GM21528 (cell line): ENCODE measurements at regions not wholly inside any gene's neighbourhood (a gene's known extent, or its start where the extent isn't known, plus 50 kb on each side); places are given as distances from the start of the nearest gene placed in this dataset.

Experiments used
- ATAC-seq: cut with Tn5 transposase; IDR thresholded peaks from one replicate; pipeline ENCODE4 v1.9.1; 2021; ENCODE audit warnings: mild to moderate bottlenecking, moderate library complexity; ENCODE audit not compliant: unreplicated experiment, low FRiP score

DNA sequence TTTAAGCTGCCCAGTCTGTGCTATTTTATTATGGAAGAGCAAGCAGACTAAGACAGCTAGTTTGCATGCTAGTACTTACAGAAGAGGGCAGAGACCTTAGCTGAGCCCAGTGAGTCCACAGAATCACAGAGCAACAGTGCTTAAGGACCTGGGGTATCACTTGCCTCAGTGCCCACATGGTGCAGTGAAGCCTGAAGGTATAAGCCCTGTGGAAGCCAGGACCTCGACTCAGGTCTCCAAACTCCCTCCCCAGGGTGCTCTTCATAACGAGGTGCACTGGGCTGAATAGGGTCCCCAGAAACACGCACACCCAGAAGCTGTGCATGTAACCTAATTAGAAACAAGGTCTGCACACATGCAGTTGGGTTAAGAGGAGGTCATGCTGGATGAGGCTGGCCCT is 718.1 kb downstream of the GALR1 start:
- no peak for ATAC-seq

GRCh38 chr18:77969972-77970371 is 720.3 kb downstream of the GALR1 start:
- no peak for ATAC-seq

GRCh38 chr18:77970814-77971213 is 721.2 kb downstream of the GALR1 start:
- no peak for ATAC-seq

GRCh38 chr18:77973745-77974144 is 724.1 kb downstream of the GALR1 start:
- ATAC-seq, result no peak

DNA sequence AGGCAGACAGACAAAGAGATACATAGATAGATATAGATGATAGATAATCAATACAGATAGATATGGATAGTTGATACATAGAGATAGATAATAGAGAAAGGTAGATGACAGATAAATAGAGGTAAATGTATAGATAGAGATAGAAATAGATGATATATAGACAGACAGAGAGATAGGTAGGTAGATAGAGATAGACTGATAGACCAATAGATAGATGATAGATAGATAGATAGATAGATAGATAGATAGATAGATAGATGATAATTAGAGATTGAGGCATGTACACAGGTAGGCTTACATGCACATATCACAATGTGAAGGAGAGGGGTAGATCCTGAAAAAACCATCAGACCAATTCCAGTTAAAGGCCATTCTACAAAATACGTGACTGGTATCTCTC is 724.7 kb downstream of the GALR1 start:
- no peak for ATAC-seq

- no peak for ATAC-seq
These were observed 727.7 kb downstream of the GALR1 start for GRCh38 chr18:77977331-77977730.

- no peak for ATAC-seq
These were observed 730.6 kb downstream of the GALR1 start for GRCh38 chr18:77980275-77980674.

GRCh38 chr18:77981874-77982273 is 732.2 kb downstream of the GALR1 start:
- no peak for ATAC-seq

GRCh38 chr18:77983270-77983669 is 733.6 kb downstream of the GALR1 start:
- ATAC-seq, result no peak

GRCh38 chr18:77984178-77984577 is 734.5 kb downstream of the GALR1 start:
- no peak for ATAC-seq

DNA sequence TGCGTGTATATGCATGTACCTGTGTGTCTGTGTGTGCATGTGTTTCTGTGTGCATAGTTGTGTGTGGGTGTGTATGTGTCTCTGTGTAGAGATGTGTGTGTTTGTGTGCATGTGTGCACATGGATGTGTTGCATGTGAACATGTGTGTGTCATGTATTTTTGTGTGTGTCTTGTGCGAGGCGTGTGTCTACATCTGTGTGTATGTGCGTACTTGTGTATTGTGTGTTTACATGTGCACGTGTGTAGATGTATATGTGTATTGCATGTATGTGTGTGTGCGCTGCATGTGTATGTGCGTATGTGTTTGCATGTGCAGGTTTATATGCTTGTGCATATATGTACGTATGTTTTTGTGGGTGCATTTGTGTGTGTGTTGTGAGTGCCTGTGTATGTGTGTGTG is 735.2 kb downstream of the GALR1 start:
- no peak for ATAC-seq

- no peak for ATAC-seq
These were observed 736.1 kb downstream of the GALR1 start for GRCh38 chr18:77985526-77986281.

- ATAC-seq, result no peak
These were observed 740.5 kb downstream of the GALR1 start for GRCh38 chr18:77990131-77990530.

DNA sequence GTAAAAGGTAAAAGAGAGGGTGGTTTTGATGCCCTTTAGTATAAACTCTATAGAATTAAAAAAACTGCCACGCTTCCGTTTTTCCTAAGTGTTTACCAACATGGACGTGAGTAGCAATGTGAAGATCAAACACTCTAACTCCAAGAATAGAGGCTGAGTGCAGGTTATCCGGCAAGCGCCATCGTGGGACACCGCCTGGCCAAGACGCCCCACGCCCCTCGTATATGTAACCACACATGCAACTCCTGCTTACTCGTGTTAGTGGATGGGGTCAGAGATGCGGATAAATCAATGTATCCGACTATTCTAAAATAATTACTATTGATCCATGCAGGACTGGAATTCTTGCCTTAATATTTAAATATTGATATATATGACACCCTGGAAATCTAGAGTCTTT is 741.3 kb downstream of the GALR1 start:
- ATAC-seq, result no peak

- no peak for ATAC-seq
These were observed 742.4 kb downstream of the GALR1 start for GRCh38 chr18:77992057-77992456.

- no peak for ATAC-seq
These were observed 743.7 kb downstream of the GALR1 start for GRCh38 chr18:77993188-77993981.

- ATAC-seq, result no peak
These were observed 745.9 kb downstream of the GALR1 start for GRCh38 chr18:77995593-77995992.

- no peak for ATAC-seq
These were observed 747.1 kb downstream of the GALR1 start for GRCh38 chr18:77996737-77997136.

DNA sequence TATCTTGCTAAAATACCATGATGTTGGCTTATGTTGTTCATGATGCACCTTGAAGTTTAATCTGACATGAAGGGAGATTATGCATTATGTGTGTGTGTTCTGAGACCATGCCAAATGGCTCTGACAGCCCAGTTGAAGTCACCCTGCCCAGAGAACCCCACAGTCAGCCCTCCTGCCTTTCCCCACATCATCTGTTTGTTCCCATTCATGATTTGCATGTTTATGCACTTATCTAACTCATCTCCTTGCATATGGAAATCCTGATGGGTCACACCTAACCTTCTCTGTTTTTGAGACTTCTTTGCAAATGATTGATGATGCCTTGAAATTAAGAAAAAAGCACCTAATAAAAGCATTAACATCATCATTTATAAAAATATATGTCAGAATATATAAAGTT is 752.2 kb downstream of the GALR1 start:
- ATAC-seq, result no peak

- no peak for ATAC-seq
These were observed 756.5 kb downstream of the GALR1 start for GRCh38 chr18:78006006-78006773.

GRCh38 chr18:78006774-78007260 is 757.2 kb downstream of the GALR1 start:
- no peak for ATAC-seq
